MM.1S (cell line): ENCODE measurements at regions not wholly inside any gene's neighbourhood (a gene's known extent, or its start where the extent isn't known, plus 50 kb on each side); places are given as distances from the start of the nearest gene placed in this dataset.

Source experiments
- DNase-seq: peaks from one replicate; pipeline ENCODE4 v3.0.0-alpha.2; 2015
- H2AFZ ChIP-seq: fragments of 300-600 bp; sonication (generic); 2 replicates; pipeline ENCODE4 v1.6.0; 2016; ENCODE audit warnings: antibody characterized with exemption, low read length
- H3F3A ChIP-seq: fragments of 300-600 bp; sonication (generic); 2 replicates; pipeline ENCODE4 v1.6.1; 2016; ENCODE audit warnings: mild to moderate bottlenecking, antibody characterized with exemption, low read length, moderate library complexity, mixed read lengths; ENCODE audit not compliant: insufficient read depth
- H3K27ac ChIP-seq: fragments of 300-600 bp; sonication (generic); 2 replicates; pipeline ENCODE4 v1.5.1; 2016; ENCODE audit warnings: mild to moderate bottlenecking, low read length
- H3K27me3 ChIP-seq: fragments of 300-600 bp; sonication (generic); replicated peaks from 2 replicates; pipeline ENCODE4 v1.6.0; 2016; ENCODE audit warnings: low read length; ENCODE audit not compliant: insufficient read depth
- H3K36me3 ChIP-seq: fragments of 300-600 bp; sonication (generic); replicated peaks from 2 replicates; pipeline ENCODE4 v1.6.1; 2016; ENCODE audit warnings: mild to moderate bottlenecking, low read length, mixed read lengths; ENCODE audit not compliant: insufficient read depth
- H3K4me1 ChIP-seq: fragments of 300-600 bp; sonication (generic); 2 replicates; pipeline ENCODE4 v1.6.1; 2016; ENCODE audit warnings: low read length, mixed read lengths
- H3K4me2 ChIP-seq: fragments of 300-600 bp; sonication (generic); 2 replicates; pipeline ENCODE4 v1.6.0; 2016; ENCODE audit warnings: low read depth, low read length
- H3K4me3 ChIP-seq: fragments of 300-600 bp; sonication (generic); 2 replicates; pipeline ENCODE4 v1.5.1; 2016; ENCODE audit warnings: low read length, mixed read lengths
- H3K79me2 ChIP-seq: fragments of 300-600 bp; sonication (generic); 2 replicates; pipeline ENCODE4 v1.6.1; 2016; ENCODE audit warnings: mixed run types, low read length, mixed read lengths
- H3K9ac ChIP-seq: fragments of 300-600 bp; sonication (generic); 2 replicates; pipeline ENCODE4 v1.6.1; 2016; ENCODE audit warnings: low read length, mixed read lengths
- H3K9me2 ChIP-seq: fragments of 300-600 bp; sonication (generic); replicated peaks from 2 replicates; pipeline ENCODE4 v1.6.1; 2016; ENCODE audit warnings: mild to moderate bottlenecking, low read length, mixed read lengths; ENCODE audit not compliant: insufficient read depth
- H3K9me3 ChIP-seq: fragments of 300-600 bp; sonication (generic); replicated peaks from 2 replicates; pipeline ENCODE4 v1.6.1; 2016; ENCODE audit warnings: mild to moderate bottlenecking, low read length, mixed read lengths; ENCODE audit not compliant: insufficient read depth
- H4K20me1 ChIP-seq: fragments of 300-600 bp; sonication (generic); 2 replicates; pipeline ENCODE4 v1.6.1; 2016; ENCODE audit warnings: mild to moderate bottlenecking, low read length, moderate library complexity, mixed read lengths; ENCODE audit not compliant: insufficient read depth
- CTCF ChIP-seq: fragments of 300-600 bp; sonication (generic); IDR thresholded peaks from 2 replicates; pipeline ENCODE4 v1.5.1; 2016; ENCODE audit warnings: antibody characterized with exemption, low read length, mixed read lengths
- EZH2 ChIP-seq: fragments of 300-600 bp; sonication (generic); optimal IDR thresholded peaks from 2 replicates; pipeline ENCODE3; 2017; ENCODE audit warnings: low read depth, mild to moderate bottlenecking, antibody characterized with exemption, low read length, mixed read lengths
- EZH2phosphoT487 ChIP-seq: fragments of 300-600 bp; sonication (generic); IDR thresholded peaks from 2 replicates; pipeline ENCODE4 v1.6.1; 2018; ENCODE audit warnings: antibody characterized with exemption, low read length

GRCh38 chr7:50214771-50215170 lies 89.7 kb upstream of the IKZF1 start:
- H3K27ac ChIP-seq, result no peak overlapping the region
- H3K4me1 ChIP-seq, result no peaks in the 10 kb centered on the region
- no peaks in the 10 kb centered on the region for H3K9me3 ChIP-seq
- no peak overlapping the region for H2AFZ ChIP-seq
- no peak overlapping the region for H3K4me3 ChIP-seq
- no peak for TF ChIP-seq EZH2
- no peak for TF ChIP-seq EZH2phosphoT487
- TF ChIP-seq CTCF, result no peak
- no peak overlapping the region for H3K4me2 ChIP-seq
- H3K79me2 ChIP-seq, result no peaks in the 10 kb centered on the region
- H3K27me3 ChIP-seq, result no peaks in the 10 kb centered on the region
- no peak overlapping the region for H3K9ac ChIP-seq
- DNase-seq, result no peak
- H3F3A ChIP-seq, result no peaks in the 10 kb centered on the region
- no peaks in the 10 kb centered on the region for H3K36me3 ChIP-seq
- no peaks in the 10 kb centered on the region for H4K20me1 ChIP-seq
- no peaks in the 10 kb centered on the region for H3K9me2 ChIP-seq

- H3K9me3 ChIP-seq, result no peaks in the 10 kb centered on the region
- H3K4me2 ChIP-seq, result no peak overlapping the region
- no peak overlapping the region for H2AFZ ChIP-seq
- no peak overlapping the region for H3K4me3 ChIP-seq
- H3K4me1 ChIP-seq, result no peaks in the 10 kb centered on the region
- no peaks in the 10 kb centered on the region for H3F3A ChIP-seq
- no peaks in the 10 kb centered on the region for H3K27me3 ChIP-seq
- no peak for DNase-seq
- H3K79me2 ChIP-seq, result no peaks in the 10 kb centered on the region
- TF ChIP-seq EZH2phosphoT487, result no peak
- no peaks in the 10 kb centered on the region for H3K36me3 ChIP-seq
- H4K20me1 ChIP-seq, result no peaks in the 10 kb centered on the region
- H3K27ac ChIP-seq, result no peak overlapping the region
- H3K9ac ChIP-seq, result no peak overlapping the region
- no peaks in the 10 kb centered on the region for H3K9me2 ChIP-seq
Observed at GRCh38 chr7:50214126-50214670, 90.3 kb upstream of the IKZF1 start.

- Histone ChIP-seq H3K27ac (no peak overlapping the region), H3K36me3 (no peaks in the 10 kb centered on the region), H3K79me2 (no peaks in the 10 kb centered on the region), H3K4me2 (no peak overlapping the region), H3K9me3 (no peaks in the 10 kb centered on the region), H3K27me3 (no peaks in the 10 kb centered on the region), H3K9ac (no peak overlapping the region), H4K20me1 (no peaks in the 10 kb centered on the region), H2AFZ (no peak overlapping the region), H3K4me1 (no peaks in the 10 kb centered on the region), H3F3A (no peaks in the 10 kb centered on the region), H3K4me3 (no peak overlapping the region), H3K9me2 (no peaks in the 10 kb centered on the region)
- TF ChIP-seq EZH2phosphoT487 (no peak), EZH2 (no peak), CTCF (no peak)
- DNase-seq, result no peak
Observed at GRCh38 chr7:50213622-50214017, 90.9 kb upstream of the IKZF1 start.
